CD4-positive, alpha-beta T cell treated with Interleukin-10 for 1 hour (primary cell): ENCODE measurements at regions not wholly inside any gene's neighbourhood (a gene's known extent, or its start where the extent isn't known, plus 50 kb on each side); places are given as distances from the start of the nearest gene placed in this dataset.

ENCODE experiments used
- DNase-seq: peaks from one replicate; pipeline ENCODE4 v3.0.0-alpha.2; 2020

DNA sequence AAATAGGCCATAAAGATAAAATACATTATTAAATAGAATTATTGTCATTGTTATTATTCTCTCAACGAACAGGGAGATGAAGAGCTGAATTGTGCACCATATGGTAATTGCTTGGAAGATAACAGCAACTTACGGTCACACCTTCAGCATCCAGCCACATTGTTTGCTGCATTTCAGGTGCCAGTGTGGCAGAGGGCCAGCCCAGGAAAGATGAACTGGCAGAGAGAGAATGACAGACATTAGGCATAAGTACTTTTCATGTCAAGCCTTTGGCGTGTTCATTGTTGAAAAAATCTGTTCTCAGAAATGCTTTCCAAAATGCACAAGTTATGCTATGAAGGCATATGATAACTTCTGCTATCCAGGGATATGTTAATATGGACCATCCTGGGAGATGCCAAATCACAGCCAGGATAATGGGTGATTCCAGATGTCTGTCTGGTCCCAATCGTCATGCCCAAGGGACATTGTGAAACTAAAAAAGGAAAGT, 748.6 kb upstream of the PIK3C3 start:
- no peak for DNase-seq

DNA sequence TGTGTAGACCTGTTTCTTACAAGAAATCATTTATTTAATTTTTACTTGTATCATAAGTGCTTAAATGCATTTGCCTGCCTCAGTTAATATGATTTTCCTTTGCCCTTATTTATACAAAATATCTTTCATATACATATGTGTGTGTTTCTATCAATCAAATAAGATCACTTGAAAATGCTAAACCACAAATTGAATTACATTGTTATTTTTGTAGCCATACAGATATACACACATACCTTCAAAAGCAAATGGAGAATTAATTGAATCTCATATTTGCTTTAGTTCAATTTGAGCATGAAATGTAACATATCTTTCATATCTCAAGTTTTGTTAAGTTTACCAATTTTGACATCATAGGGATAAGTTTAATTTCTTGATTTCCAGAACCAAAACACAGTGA, 755.8 kb upstream of the PIK3C3 start:
- no peak for DNase-seq

GRCh38 chr18:41197967-41198366, 757.1 kb upstream of the PIK3C3 start:
- DNase-seq = no peak

DNA sequence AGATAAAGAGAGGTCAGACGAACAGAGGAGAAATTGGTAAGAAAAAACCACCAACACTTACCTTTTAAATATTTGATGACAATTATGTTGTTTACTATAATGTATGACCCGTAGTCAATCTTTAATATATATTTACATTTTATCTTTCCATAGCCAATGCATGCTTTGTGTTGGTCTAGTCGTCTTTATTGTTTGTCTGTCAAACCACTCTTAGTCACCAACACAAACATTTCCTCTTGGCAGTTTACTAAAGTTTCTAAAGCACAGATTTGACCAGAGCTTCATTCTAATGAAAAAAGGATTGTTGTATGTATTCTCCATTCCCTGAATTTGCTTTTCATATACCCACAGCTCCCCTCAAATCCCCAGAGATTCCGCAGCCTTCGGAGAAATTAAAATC, 784.7 kb upstream of the PIK3C3 start:
- no peak for DNase-seq

DNA sequence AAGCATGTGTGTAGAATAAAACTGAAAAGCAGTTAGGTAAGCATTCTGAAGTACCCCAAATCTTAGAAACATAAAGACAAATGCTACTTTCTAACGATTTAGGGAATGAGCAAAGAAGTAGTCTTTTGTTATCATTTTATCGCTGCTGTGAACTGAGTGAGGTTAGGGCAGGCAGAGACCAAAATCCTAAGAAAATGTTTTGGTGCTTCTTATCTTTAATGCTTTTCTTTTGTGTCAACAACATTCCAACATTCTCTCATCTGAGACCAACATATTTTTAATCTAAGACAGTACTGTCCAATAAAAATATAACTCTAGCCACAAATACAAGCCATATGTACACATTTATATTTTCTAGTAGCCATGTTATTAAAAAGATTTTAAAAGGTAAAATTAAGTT, 789.4 kb upstream of the PIK3C3 start:
- no peak for DNase-seq

- DNase-seq = no peak
Observed at GRCh38 chr18:41162781-41163180, 792.3 kb upstream of the PIK3C3 start.

DNA sequence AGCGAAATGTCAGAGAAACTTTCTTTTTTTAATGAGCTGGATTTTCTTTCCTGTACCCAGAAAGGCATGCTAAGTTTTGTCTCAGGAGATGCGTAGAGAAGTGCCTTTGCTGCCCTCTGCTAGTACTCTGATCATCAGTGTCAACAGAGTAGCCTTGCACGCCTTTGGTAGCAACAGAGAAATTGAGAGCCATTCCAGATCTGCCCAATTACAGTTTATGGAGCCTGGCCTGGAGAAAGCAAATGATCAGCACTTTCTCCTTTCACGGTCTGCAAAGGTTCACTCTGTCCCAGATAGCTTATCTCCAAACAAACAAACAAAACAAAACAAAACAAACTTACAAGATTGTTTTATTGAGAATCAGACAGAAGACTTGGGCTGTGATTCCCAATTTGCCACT, 792.8 kb upstream of the PIK3C3 start:
- no peak for DNase-seq

GRCh38 chr18:41155910-41156851, 798.9 kb upstream of the PIK3C3 start:
- DNase-seq = no peak

DNA sequence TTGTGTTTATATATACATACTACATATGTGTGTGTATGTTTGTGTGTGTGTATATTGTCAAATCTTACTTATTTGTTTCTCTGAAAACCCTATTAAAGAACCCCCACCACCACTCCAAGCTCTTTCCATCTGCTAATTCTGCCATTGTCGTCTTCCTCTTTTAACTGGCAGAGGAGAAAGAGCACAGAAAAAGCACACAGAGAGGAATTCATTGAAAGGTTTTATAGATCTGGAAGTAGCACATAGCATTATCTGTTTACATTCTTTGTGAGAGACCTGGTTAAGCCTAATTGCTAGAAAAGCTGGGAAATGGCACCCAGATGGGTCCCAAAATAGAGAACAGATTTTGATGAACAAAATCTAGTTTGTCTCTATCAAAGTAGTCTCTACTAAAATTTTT, 800.0 kb upstream of the PIK3C3 start:
- no peak for DNase-seq

- no peak for DNase-seq
Observed at GRCh38 chr18:41153871-41154270, 801.2 kb upstream of the PIK3C3 start.

GRCh38 chr18:41150316-41150715, 804.7 kb upstream of the PIK3C3 start:
- no peak for DNase-seq

- no peak for DNase-seq
Observed at GRCh38 chr18:41146301-41146700, 808.7 kb upstream of the PIK3C3 start.

DNA sequence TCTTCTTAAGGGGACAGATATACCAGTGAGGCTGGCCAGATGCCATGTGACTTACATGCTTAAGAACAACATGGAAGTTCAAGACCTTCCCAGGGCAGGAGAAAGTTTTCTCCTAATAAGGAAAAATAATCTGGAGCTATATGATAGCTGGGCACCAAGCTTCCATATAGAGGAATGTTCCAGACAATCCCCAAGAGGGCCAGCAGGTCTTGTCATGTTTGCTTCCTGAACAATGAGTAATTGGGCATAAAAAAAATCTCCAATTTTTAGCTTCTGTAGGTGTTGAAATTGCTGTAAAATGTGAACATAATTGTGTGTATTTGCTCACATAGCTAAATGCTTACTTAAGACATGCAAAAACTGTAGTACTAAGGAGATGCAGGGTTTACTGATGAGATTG, 809.5 kb upstream of the PIK3C3 start:
- no peak for DNase-seq

- DNase-seq = no peak
Observed at GRCh38 chr18:41144441-41144840, 810.6 kb upstream of the PIK3C3 start.

GRCh38 chr18:41140506-41140905, 814.5 kb upstream of the PIK3C3 start:
- DNase-seq = no peak

- DNase-seq = no peak
Observed at GRCh38 chr18:41135146-41135545, 819.9 kb upstream of the PIK3C3 start.

- no peak for DNase-seq
Observed at GRCh38 chr18:41134426-41134825, 820.6 kb upstream of the PIK3C3 start.

- no peak for DNase-seq
Observed at GRCh38 chr18:41131050-41131449, 824.0 kb upstream of the PIK3C3 start.

DNA sequence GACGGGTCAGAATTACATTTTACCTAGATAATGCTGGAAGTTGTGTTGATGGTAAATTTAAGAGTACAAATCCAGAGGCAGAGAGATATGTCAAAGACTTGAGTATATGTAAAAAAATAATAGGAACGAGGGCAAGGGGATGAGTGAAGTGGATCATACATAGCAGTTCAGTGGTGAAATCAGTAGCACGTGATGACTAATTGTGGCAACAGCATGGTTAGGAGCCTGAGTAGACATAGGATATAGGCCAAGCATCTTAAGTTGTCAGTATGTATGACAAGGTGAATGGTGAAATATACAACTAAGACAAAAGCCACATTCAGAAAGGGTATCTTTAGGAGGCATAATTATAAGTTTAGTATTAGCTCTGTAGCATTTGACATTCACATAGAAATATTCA, 826.5 kb upstream of the PIK3C3 start:
- DNase-seq = no peak

DNA sequence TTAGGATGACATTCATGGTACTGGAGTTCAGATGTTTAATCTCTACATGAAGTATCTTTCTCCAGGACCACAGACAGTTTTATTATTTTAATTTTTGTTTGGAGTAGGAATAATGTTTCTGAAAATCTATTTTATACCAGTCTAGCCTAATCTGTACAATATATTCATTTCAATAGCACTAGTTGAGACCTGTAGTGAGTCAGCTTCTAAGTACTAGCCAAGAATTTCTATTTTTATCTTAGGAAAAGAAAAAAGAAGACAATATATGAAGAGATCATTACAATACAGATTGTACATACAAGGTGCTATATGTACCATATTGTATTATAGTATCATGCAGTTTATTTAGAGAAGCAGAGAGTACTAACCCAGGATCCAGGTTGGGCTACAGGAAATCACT, 826.9 kb upstream of the PIK3C3 start:
- no peak for DNase-seq

GRCh38 chr18:41126541-41127235, 828.3 kb upstream of the PIK3C3 start:
- DNase-seq = no peak

DNA sequence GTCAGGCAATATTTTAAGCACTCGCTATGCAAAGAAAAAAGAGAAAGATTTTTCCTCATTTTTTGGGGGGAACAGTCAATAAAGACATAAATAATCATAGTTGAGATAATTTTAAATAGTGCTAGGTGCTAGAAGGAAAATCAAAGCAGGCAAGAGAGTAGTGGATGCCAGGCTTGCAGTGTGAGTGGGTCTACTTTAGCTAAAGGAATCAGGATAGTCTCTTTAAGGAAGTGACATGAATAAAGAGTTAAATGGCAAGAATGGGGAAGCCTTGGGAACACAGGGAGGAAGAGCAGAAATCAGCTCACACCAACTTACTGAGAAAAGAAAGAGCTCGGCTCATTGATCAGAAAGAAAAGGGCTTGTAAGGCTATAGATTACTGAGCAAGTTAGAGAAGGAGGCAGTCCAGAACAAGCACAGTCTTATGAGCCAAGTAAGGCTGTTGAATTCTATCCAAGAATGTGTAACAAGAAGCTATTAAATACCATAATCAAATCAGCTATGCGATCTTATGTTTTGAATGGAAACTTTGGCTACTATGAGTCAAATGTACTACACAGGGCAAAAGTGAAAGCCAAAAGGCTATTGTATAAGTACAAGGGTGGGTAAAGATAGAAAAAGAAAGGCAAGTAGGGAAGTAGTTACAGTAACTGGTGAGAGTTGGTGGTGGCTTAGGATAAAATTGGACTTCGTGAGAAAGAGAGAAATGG, 833.8 kb upstream of the PIK3C3 start:
- no peak for DNase-seq

GRCh38 chr18:41119031-41119430, 836.0 kb upstream of the PIK3C3 start:
- DNase-seq = no peak
